ENCODE measurements at regions not wholly inside any gene's neighbourhood (a gene's known extent, or its start where the extent isn't known, plus 50 kb on each side); places are given as distances from the start of the nearest gene placed in this dataset.
"Not testable (repeated sequence)": the region's sequence is repeated elsewhere in the genome, so short reads cannot be mapped to it uniquely, and the experiment has no call there.

DNA sequence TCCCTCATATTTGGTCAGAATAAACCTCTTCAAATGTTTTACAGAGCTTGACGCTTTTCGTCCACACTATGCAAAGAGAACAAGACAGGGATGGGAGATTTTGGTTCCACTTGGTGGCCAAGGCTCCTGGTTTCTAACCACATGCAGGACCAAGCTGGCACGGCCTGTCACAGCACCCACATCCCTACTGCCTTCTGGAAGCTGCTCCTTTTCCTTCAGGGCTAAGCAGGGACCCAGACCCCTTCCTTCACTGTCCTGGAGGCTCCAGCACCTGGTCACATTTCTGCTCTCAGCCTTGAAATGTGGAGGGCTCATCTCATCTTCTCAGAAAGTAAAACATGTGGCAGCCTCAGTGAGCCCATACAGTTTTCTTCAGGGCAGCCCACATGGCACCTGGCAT, 50.4 kb upstream of the ARHGEF7 start:
- Mint-ChIP-seq H3K4me1 (peaks cover 5% of the 10 kb centered on the region), H3K36me3 (ENCODE audit: insufficient read depth) (peaks cover 4% of the 10 kb centered on the region), H3K9me3 (no peaks in the 10 kb centered on the region), H3K27me3 (peaks cover 91% of the 10 kb centered on the region), H3K27ac (ENCODE audit: low read depth) (no peak overlapping the region), H3K4me3 (no peak overlapping the region)
- no peak for DNase-seq (ENCODE audit: low spot score in 2 of 2)
- ATAC-seq (replicated peaks; ENCODE audit: extremely low read depth, poor library complexity, severe bottlenecking), result no peak

DNA sequence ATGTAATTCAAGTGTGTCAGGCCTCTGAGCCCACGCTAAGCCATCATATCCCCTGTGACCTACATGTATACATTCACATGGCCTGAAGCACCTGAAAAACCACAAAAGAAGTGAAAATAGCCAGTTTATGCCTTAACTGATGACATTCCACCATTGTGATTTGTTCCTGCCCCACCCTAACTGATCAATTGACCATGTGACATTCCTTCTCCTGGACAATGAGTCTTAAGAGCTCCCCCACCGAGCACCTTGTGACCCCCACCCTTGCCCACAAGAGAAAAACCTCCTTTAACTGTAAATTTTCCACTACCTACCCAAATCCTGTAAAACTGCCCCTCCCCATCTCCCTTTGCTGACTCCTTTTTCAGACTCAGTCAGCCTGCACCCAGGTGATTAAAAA, 52.1 kb upstream of the ARHGEF7 start:
- DNase-seq (ENCODE audit: low spot score in 2 of 2) (no peak), ATAC-seq (replicated peaks; ENCODE audit: extremely low read depth, poor library complexity, severe bottlenecking) (no peak)
- Mint-ChIP-seq H3K27me3 (peaks cover 91% of the 10 kb centered on the region), H3K9me3 (no peaks in the 10 kb centered on the region), H3K27ac (ENCODE audit: low read depth) (no peak overlapping the region), H3K4me1 (peaks cover 5% of the 10 kb centered on the region), H3K36me3 (ENCODE audit: insufficient read depth) (peaks cover 4% of the 10 kb centered on the region), H3K4me3 (no peak overlapping the region)

DNA sequence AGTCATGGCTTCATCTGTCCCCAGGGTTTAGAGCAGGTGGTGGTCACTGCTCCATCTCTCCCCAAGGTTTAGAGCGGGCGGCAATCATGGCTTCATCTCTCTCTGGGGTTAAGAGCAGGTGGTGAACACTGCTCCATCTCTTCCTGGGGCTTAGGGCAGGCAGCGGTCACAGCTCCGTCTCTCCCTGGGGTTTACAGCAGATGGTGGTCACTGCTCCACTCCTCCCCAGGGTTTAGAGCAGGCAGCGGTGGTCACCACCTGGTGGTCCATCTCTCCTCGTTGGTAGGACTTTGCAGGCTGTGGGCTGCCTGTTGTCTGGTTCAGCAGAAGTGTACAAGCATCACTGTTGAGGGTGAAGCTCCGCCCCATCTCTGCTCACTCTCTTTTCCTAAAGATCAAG, 52.8 kb upstream of the ARHGEF7 start:
- Mint-ChIP-seq H3K4me3 (no peak overlapping the region), H3K36me3 (ENCODE audit: insufficient read depth) (peaks cover 4% of the 10 kb centered on the region), H3K4me1 (peaks cover 5% of the 10 kb centered on the region), H3K9me3 (no peaks in the 10 kb centered on the region), H3K27ac (ENCODE audit: low read depth) (no peak overlapping the region), H3K27me3 (peaks cover 93% of the 10 kb centered on the region)
- ATAC-seq (replicated peaks; ENCODE audit: extremely low read depth, poor library complexity, severe bottlenecking), result no peak
- DNase-seq (ENCODE audit: low spot score in 2 of 2), result no peak

DNA sequence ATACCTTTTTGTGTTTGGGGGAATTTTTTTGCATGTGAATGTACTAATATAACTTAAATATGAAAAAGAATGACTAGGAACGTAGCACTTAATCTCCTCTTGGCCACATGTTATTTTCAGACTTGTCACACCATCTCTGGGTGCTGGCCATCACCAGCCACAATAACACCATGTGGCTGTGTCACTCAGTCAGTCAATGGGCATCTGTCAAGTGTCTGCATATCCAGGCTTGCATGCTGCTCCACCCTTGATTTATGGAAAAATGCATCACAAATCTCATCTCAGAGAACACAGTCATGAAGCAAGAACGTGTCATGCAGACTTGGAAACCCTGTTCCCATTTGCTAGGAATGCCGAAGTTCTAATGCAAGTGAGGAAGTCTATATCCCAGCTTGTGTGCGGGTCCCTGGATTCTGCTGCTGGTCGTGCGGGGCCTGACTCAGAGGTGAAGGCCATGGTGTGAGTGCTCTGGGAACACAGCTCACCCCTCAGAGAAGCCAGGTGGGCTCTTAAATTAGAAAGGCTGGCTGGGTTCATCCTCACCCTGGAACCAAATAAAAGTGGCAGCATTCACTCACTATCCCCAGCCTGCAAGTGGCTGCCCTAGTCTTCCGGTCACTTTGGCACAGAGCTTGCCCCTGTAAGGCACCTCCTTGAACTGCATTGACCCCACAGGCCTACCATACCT, 53.6 kb upstream of the ARHGEF7 start:
- H3K9me3 Mint-ChIP-seq, result no peaks in the 10 kb centered on the region
- peaks cover 4% of the 10 kb centered on the region for H3K4me1 Mint-ChIP-seq
- no peak overlapping the region for H3K4me3 Mint-ChIP-seq
- H3K36me3 Mint-ChIP-seq (ENCODE audit: insufficient read depth), result peaks cover 4% of the 10 kb centered on the region
- H3K27me3 Mint-ChIP-seq, result peaks cover 96% of the 10 kb centered on the region
- DNase-seq (ENCODE audit: low spot score in 2 of 2) (no peak), ATAC-seq (replicated peaks; ENCODE audit: extremely low read depth, poor library complexity, severe bottlenecking) (no peak)
- no peak overlapping the region for H3K27ac Mint-ChIP-seq (ENCODE audit: low read depth)

DNA sequence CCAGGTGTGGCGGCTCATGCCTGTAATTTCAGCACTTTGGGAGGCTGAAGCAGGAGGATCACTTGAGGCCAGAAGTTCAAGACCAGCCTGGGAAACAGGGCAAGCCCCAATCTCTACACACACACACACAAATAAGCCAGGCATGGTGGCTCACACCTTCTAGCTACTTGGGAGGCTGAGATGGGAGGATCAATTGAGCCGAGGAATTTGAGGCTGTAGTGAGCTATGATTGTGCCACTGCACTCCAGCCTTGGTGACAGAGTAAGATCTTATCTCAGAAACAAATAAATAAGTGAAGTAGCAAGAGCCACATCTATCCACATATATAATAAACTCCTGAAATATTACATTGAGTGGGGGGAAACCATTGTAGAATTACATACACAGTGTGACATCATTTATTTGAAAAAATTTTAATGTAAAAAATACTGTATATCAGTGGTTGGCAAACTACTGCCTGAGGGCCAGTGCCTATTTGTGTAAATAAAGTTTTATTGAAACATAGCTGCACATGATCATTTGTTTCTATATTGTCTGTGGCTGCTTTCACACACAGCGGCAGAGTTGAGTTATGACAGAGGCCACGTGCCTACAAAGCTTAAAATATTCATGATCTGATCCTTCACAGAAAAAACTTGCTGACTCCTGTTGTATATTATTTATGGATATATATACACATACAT, 54.7 kb upstream of the ARHGEF7 start:
- Mint-ChIP-seq H3K4me1 (no peaks in the 10 kb centered on the region), H3K36me3 (ENCODE audit: insufficient read depth) (peaks cover 2% of the 10 kb centered on the region), H3K9me3 (no peaks in the 10 kb centered on the region), H3K4me3 (no peak overlapping the region), H3K27me3 (peaks cover 96% of the 10 kb centered on the region), H3K27ac (ENCODE audit: low read depth) (no peak overlapping the region)
- DNase-seq (ENCODE audit: low spot score in 2 of 2) (no peak), ATAC-seq (replicated peaks; ENCODE audit: extremely low read depth, poor library complexity, severe bottlenecking) (no peak)

- Mint-ChIP-seq H3K9me3 (no peaks in the 10 kb centered on the region), H3K4me1 (no peaks in the 10 kb centered on the region), H3K36me3 (ENCODE audit: insufficient read depth) (peaks cover 2% of the 10 kb centered on the region), H3K4me3 (no peak overlapping the region), H3K27me3 (peaks cover 92% of the 10 kb centered on the region), H3K27ac (ENCODE audit: low read depth) (no peak overlapping the region)
- no peak for DNase-seq (ENCODE audit: low spot score in 2 of 2)
- ATAC-seq (replicated peaks; ENCODE audit: extremely low read depth, poor library complexity, severe bottlenecking), result no peak
Measured at GRCh38 chr13:111058796-111059506, 56.2 kb upstream of the ARHGEF7 start.

- not testable (repeated sequence) for ATAC-seq (replicated peaks; ENCODE audit: extremely low read depth, poor library complexity, severe bottlenecking); H3K4me3 Mint-ChIP-seq; DNase-seq (ENCODE audit: low spot score in 2 of 2); H3K36me3 Mint-ChIP-seq (ENCODE audit: insufficient read depth); H3K27ac Mint-ChIP-seq (ENCODE audit: low read depth); H3K9me3 Mint-ChIP-seq; H3K4me1 Mint-ChIP-seq
- peaks cover 92% of the 10 kb centered on the region for H3K27me3 Mint-ChIP-seq
Measured at GRCh38 chr13:111058339-111058738, 56.8 kb upstream of the ARHGEF7 start.

DNA sequence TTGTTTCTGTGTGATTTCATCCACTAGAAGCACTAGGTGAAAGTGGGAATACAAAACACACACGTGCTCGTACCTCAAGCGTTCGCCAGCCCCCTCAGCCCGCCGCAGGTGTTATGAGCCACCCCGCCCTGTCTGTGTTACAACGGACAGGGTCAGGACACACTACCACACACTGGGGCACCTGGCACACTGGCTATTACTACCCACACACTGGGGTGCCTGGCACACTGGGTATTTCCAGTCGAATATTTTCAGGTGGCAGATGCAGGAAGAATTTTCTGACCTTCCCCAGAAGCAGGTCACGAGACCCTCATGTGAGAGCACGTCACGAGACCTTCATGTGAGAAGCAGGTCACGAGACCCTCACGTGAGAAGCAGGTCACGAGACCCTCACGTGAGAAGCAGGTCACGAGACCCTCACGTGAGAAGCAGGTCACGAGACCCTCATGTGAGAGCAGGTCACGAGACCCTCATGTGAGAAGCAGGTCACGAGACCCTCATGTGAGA, 63.3 kb upstream of the ARHGEF7 start:
- not testable (repeated sequence) for ATAC-seq (replicated peaks; ENCODE audit: extremely low read depth, poor library complexity, severe bottlenecking); H3K36me3 Mint-ChIP-seq (ENCODE audit: insufficient read depth); DNase-seq (ENCODE audit: low spot score in 2 of 2); H3K27ac Mint-ChIP-seq (ENCODE audit: low read depth); H3K9me3 Mint-ChIP-seq; H3K4me1 Mint-ChIP-seq; H3K4me3 Mint-ChIP-seq
- H3K27me3 Mint-ChIP-seq, result peaks cover 43% of the 10 kb centered on the region

- Mint-ChIP-seq H3K4me3 (no peak overlapping the region), H3K27ac (ENCODE audit: low read depth) (no peak overlapping the region), H3K36me3 (ENCODE audit: insufficient read depth) (peaks cover 2% of the 10 kb centered on the region), H3K9me3 (no peaks in the 10 kb centered on the region), H3K4me1 (no peaks in the 10 kb centered on the region), H3K27me3 (peaks cover 37% of the 10 kb centered on the region)
- DNase-seq (ENCODE audit: low spot score in 2 of 2) (no peak), ATAC-seq (replicated peaks; ENCODE audit: extremely low read depth, poor library complexity, severe bottlenecking) (no peak)
Measured at GRCh38 chr13:111051041-111051725, 63.9 kb upstream of the ARHGEF7 start.

DNA sequence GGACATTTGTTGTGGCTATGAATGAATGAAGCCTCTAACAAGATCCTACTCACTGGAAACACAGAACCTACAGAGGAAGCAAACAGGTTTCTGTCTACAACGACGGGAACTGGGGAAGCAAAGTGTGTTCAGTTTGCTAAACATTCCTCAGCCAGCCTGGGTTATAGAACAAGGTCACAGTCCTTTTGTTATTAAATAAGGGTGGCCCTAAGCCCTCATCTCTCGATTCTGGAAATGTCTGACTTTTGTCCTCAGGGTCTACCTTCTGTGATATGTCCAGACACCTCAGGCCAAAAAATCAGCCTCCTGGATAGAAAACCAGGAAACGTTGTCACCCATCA, 64.6 kb upstream of the ARHGEF7 start:
- no peaks in the 10 kb centered on the region for H3K4me1 Mint-ChIP-seq
- H3K36me3 Mint-ChIP-seq (ENCODE audit: insufficient read depth), result peaks cover 2% of the 10 kb centered on the region
- no peaks in the 10 kb centered on the region for H3K9me3 Mint-ChIP-seq
- H3K27ac Mint-ChIP-seq (ENCODE audit: low read depth), result no peak overlapping the region
- ATAC-seq (replicated peaks; ENCODE audit: extremely low read depth, poor library complexity, severe bottlenecking) (no peak), DNase-seq (ENCODE audit: low spot score in 2 of 2) (no peak)
- H3K27me3 Mint-ChIP-seq, result peaks cover 31% of the 10 kb centered on the region
- no peak overlapping the region for H3K4me3 Mint-ChIP-seq

- no peak overlapping the region for H3K4me3 Mint-ChIP-seq
- no peak for DNase-seq (ENCODE audit: low spot score in 2 of 2)
- H3K4me1 Mint-ChIP-seq, result no peaks in the 10 kb centered on the region
- no peak for ATAC-seq (replicated peaks; ENCODE audit: extremely low read depth, poor library complexity, severe bottlenecking)
- H3K27me3 Mint-ChIP-seq, result peaks cover 25% of the 10 kb centered on the region
- H3K36me3 Mint-ChIP-seq (ENCODE audit: insufficient read depth), result peaks cover 2% of the 10 kb centered on the region
- no peak overlapping the region for H3K27ac Mint-ChIP-seq (ENCODE audit: low read depth)
- no peaks in the 10 kb centered on the region for H3K9me3 Mint-ChIP-seq
Measured at GRCh38 chr13:111049791-111050538, 65.1 kb upstream of the ARHGEF7 start.

DNA sequence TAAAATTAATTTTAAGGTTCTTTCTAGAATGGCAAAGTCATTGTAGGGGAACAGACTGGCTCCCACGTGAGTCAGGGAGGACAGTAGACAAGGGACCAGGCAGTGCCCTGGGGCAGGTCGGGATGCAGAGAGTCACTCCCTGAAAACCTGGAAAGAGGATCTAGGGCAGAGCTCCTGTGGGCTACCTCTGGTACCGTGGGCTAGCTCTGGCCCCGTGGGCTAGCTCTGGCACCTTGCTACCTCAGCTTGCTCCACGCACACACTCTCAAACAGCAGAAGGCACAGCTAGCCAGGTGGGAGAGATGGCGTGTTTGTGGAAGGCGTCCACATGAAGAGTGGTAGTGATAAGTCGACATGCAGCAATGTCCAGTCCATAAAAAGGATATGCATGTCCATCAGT, 66.7 kb upstream of the ARHGEF7 start:
- peaks cover 2% of the 10 kb centered on the region for H3K36me3 Mint-ChIP-seq (ENCODE audit: insufficient read depth)

More for the DNA sequence above, 66.7 kb upstream of the ARHGEF7 start:
- Mint-ChIP-seq H3K4me3 (no peak overlapping the region), H3K27ac (ENCODE audit: low read depth) (no peak overlapping the region), H3K4me1 (no peaks in the 10 kb centered on the region), H3K27me3 (peaks cover 13% of the 10 kb centered on the region), H3K9me3 (no peaks in the 10 kb centered on the region)
- DNase-seq (ENCODE audit: low spot score in 2 of 2), result no peak
- ATAC-seq (replicated peaks; ENCODE audit: extremely low read depth, poor library complexity, severe bottlenecking), result no peak

Measured in central memory CD8-positive, alpha-beta T cell (primary cell).